Stimulated activated CD8-positive, alpha-beta memory T cell treated with anti-CD3 and anti-CD28 coated beads, Interleukin-12 subunit alpha, Interleukin-12 subunit beta, amount 100 ng/mL, for 1 hour (primary cell): ENCODE measurements at regions not wholly inside any gene's neighbourhood (a gene's known extent, or its start where the extent isn't known, plus 50 kb on each side); places are given as distances from the start of the nearest gene placed in this dataset.
"Not testable (repeated sequence)": the region's sequence is repeated elsewhere in the genome, so short reads cannot be mapped to it uniquely, and the experiment has no call there.

Source experiments
- DNase-seq: peaks from one replicate; pipeline ENCODE4 v3.0.0-alpha.2; 2020; ENCODE audit warnings: low read depth

- no peak for DNase-seq
Observed at GRCh38 chr2:57177176-57177575, 869.4 kb upstream of the VRK2 start.

- DNase-seq: no peak
Observed at GRCh38 chr2:57180042-57180567, 866.5 kb upstream of the VRK2 start.

GRCh38 chr2:57180678-57181077 is 865.9 kb upstream of the VRK2 start:
- DNase-seq: no peak

- no peak for DNase-seq
Observed at GRCh38 chr2:57181315-57182038, 865.1 kb upstream of the VRK2 start.

- DNase-seq: no peak
Observed at GRCh38 chr2:57182916-57183315, 863.7 kb upstream of the VRK2 start.

- no peak for DNase-seq
Observed at GRCh38 chr2:57185568-57185967, 861.0 kb upstream of the VRK2 start.

GRCh38 chr2:57190007-57190406 is 856.6 kb upstream of the VRK2 start:
- DNase-seq: no peak

GRCh38 chr2:57199663-57200062 is 846.9 kb upstream of the VRK2 start:
- DNase-seq: no peak

GRCh38 chr2:57204364-57204763 is 842.2 kb upstream of the VRK2 start:
- DNase-seq: no peak

GRCh38 chr2:57205241-57205640 is 841.4 kb upstream of the VRK2 start:
- DNase-seq: no peak

- DNase-seq: no peak
Observed at GRCh38 chr2:57207191-57207590, 839.4 kb upstream of the VRK2 start.

- DNase-seq: no peak
Observed at GRCh38 chr2:57209799-57210198, 836.8 kb upstream of the VRK2 start.

- DNase-seq: no peak
Observed at GRCh38 chr2:57210855-57211254, 835.8 kb upstream of the VRK2 start.

GRCh38 chr2:57217013-57217412 is 829.6 kb upstream of the VRK2 start:
- no peak for DNase-seq

GRCh38 chr2:57218206-57218605 is 828.4 kb upstream of the VRK2 start:
- DNase-seq: no peak

GRCh38 chr2:57229706-57230105 is 816.9 kb upstream of the VRK2 start:
- not testable (repeated sequence) for DNase-seq

GRCh38 chr2:57232341-57232740 is 814.3 kb upstream of the VRK2 start:
- DNase-seq: not testable (repeated sequence)

- not testable (repeated sequence) for DNase-seq
Observed at GRCh38 chr2:57251495-57251894, 795.1 kb upstream of the VRK2 start.

GRCh38 chr2:57276408-57276807 is 770.2 kb upstream of the VRK2 start:
- DNase-seq: not testable (repeated sequence)

GRCh38 chr2:57278451-57278850 is 768.2 kb upstream of the VRK2 start:
- no peak for DNase-seq

- no peak for DNase-seq
Observed at GRCh38 chr2:57291209-57291608, 755.4 kb upstream of the VRK2 start.

GRCh38 chr2:57296795-57297517 is 749.6 kb upstream of the VRK2 start:
- DNase-seq: no peak

GRCh38 chr2:57313678-57314077 is 732.9 kb upstream of the VRK2 start:
- DNase-seq: no peak
